Activated naive CD8-positive, alpha-beta T cell treated with anti-CD3 and anti-CD28 coated beads, Interleukin-2, amount 10 ng/mL, durations not matched to agents 7 days and 5 days (primary cell): ENCODE measurements at regions not wholly inside any gene's neighbourhood (a gene's known extent, or its start where the extent isn't known, plus 50 kb on each side); places are given as distances from the start of the nearest gene placed in this dataset.

ENCODE experiments used
- ATAC-seq: fragments of 150-1000 bp; cut with Tn5 transposase; one replicate; pipeline ENCODE4 v1.10.0; 2021; ENCODE audit warnings: low read depth, moderate library complexity
- POLR2A ChIA-PET: fragments of 350-600 bp; sonication (Branson Sonifier 250); formaldehyde crosslinking; loops from one replicate; lab custom pipeline; 2021; ENCODE audit warnings: antibody characterized with exemption; lab: Charles Lee
- DNase-seq: peaks from one replicate; pipeline ENCODE4 v3.0.0; 2021
- H3K27ac Mint-ChIP-seq: one replicate; pipeline ENCODE4 v1.8.0; 2022; ENCODE audit warnings: mild to moderate bottlenecking, mixed read lengths
- H3K27me3 Mint-ChIP-seq: one replicate; pipeline ENCODE4 v1.8.0; 2022; ENCODE audit warnings: mild to moderate bottlenecking, moderate library complexity, mixed read lengths
- H3K36me3 Mint-ChIP-seq: one replicate; pipeline ENCODE4 v1.8.0; 2021; ENCODE audit warnings: mild to moderate bottlenecking, mixed read lengths
- H3K4me1 Mint-ChIP-seq: one replicate; pipeline ENCODE4 v1.8.0; 2021; ENCODE audit warnings: mixed read lengths
- H3K4me3 Mint-ChIP-seq: one replicate; pipeline ENCODE4 v1.8.0; 2022; ENCODE audit warnings: mild to moderate bottlenecking, moderate library complexity, mixed read lengths
- H3K9me3 Mint-ChIP-seq: one replicate; pipeline ENCODE4 v1.8.0; 2021; ENCODE audit warnings: mixed read lengths

GRCh38 chr3:78129707-78130106 is 1089.8 kb downstream of the ROBO2 start:
- no peak overlapping the region for H3K4me3 Mint-ChIP-seq
- H3K27ac Mint-ChIP-seq: no peak overlapping the region
- ATAC-seq: no peak
- no peak for DNase-seq
- no peaks in the 10 kb centered on the region for H3K36me3 Mint-ChIP-seq
- H3K4me1 Mint-ChIP-seq: no peaks in the 10 kb centered on the region
- H3K9me3 Mint-ChIP-seq: peaks cover 5% of the 10 kb centered on the region
- POLR2A ChIA-PET: no interaction called here
- H3K27me3 Mint-ChIP-seq: peaks cover 2% of the 10 kb centered on the region

GRCh38 chr3:78130741-78131290 is 1090.9 kb downstream of the ROBO2 start:
- POLR2A ChIA-PET: no interaction called here
- ATAC-seq: no peak
- no peak for DNase-seq
- no peaks in the 10 kb centered on the region for H3K4me1 Mint-ChIP-seq
- H3K36me3 Mint-ChIP-seq: no peaks in the 10 kb centered on the region
- peaks cover 2% of the 10 kb centered on the region for H3K27me3 Mint-ChIP-seq
- H3K4me3 Mint-ChIP-seq: no peak overlapping the region
- peaks cover 4% of the 10 kb centered on the region for H3K9me3 Mint-ChIP-seq
- H3K27ac Mint-ChIP-seq: no peak overlapping the region

GRCh38 chr3:78134496-78134895 is 1094.6 kb downstream of the ROBO2 start:
- Mint-ChIP-seq H3K4me1 (no peaks in the 10 kb centered on the region), H3K4me3 (no peak overlapping the region), H3K27ac (no peak overlapping the region)

GRCh38 chr3:78139166-78139565 is 1099.3 kb downstream of the ROBO2 start:
- POLR2A ChIA-PET: no interaction called here
- ATAC-seq: no peak
- Mint-ChIP-seq H3K27ac (no peak overlapping the region), H3K36me3 (no peaks in the 10 kb centered on the region), H3K9me3 (no peaks in the 10 kb centered on the region), H3K4me3 (no peak overlapping the region), H3K27me3 (no peaks in the 10 kb centered on the region), H3K4me1 (no peaks in the 10 kb centered on the region)
- DNase-seq: no peak

More at GRCh38 chr3:78134496-78134895, 1094.6 kb downstream of the ROBO2 start:
- Mint-ChIP-seq H3K36me3 (no peaks in the 10 kb centered on the region), H3K9me3 (no peaks in the 10 kb centered on the region), H3K27me3 (no peaks in the 10 kb centered on the region)
- POLR2A ChIA-PET: no interaction called here
- ATAC-seq: no peak
- DNase-seq: no peak

GRCh38 chr3:78140274-78140673 is 1100.4 kb downstream of the ROBO2 start:
- Mint-ChIP-seq H3K27me3 (no peaks in the 10 kb centered on the region), H3K4me3 (no peak overlapping the region), H3K27ac (no peak overlapping the region), H3K36me3 (no peaks in the 10 kb centered on the region), H3K9me3 (peaks cover 2% of the 10 kb centered on the region), H3K4me1 (no peaks in the 10 kb centered on the region)
- no peak for DNase-seq
- ATAC-seq: no peak
- POLR2A ChIA-PET: no interaction called here

GRCh38 chr3:78140866-78141265 is 1101.0 kb downstream of the ROBO2 start:
- no peaks in the 10 kb centered on the region for H3K4me1 Mint-ChIP-seq
- POLR2A ChIA-PET: no interaction called here
- H3K9me3 Mint-ChIP-seq: peaks cover 2% of the 10 kb centered on the region
- H3K27ac Mint-ChIP-seq: no peak overlapping the region
- no peak for DNase-seq
- H3K36me3 Mint-ChIP-seq: no peaks in the 10 kb centered on the region
- H3K4me3 Mint-ChIP-seq: no peak overlapping the region
- H3K27me3 Mint-ChIP-seq: no peaks in the 10 kb centered on the region
- no peak for ATAC-seq

GRCh38 chr3:78141269-78141668 is 1101.4 kb downstream of the ROBO2 start:
- no peaks in the 10 kb centered on the region for H3K36me3 Mint-ChIP-seq
- no peak overlapping the region for H3K4me3 Mint-ChIP-seq
- H3K27ac Mint-ChIP-seq: no peak overlapping the region
- ATAC-seq (no peak), DNase-seq (no peak)
- H3K9me3 Mint-ChIP-seq: peaks cover 2% of the 10 kb centered on the region
- H3K27me3 Mint-ChIP-seq: no peaks in the 10 kb centered on the region
- POLR2A ChIA-PET: no interaction called here
- H3K4me1 Mint-ChIP-seq: no peaks in the 10 kb centered on the region

GRCh38 chr3:78143000-78143399 is 1103.1 kb downstream of the ROBO2 start:
- POLR2A ChIA-PET: no interaction called here
- no peaks in the 10 kb centered on the region for H3K4me1 Mint-ChIP-seq
- ATAC-seq: no peak

GRCh38 chr3:78148986-78149717 is 1109.3 kb downstream of the ROBO2 start:
- no peak overlapping the region for H3K4me3 Mint-ChIP-seq
- no peak for ATAC-seq

More at GRCh38 chr3:78143000-78143399, 1103.1 kb downstream of the ROBO2 start:
- Mint-ChIP-seq H3K27me3 (no peaks in the 10 kb centered on the region), H3K27ac (no peak overlapping the region), H3K36me3 (no peaks in the 10 kb centered on the region), H3K9me3 (peaks cover 2% of the 10 kb centered on the region), H3K4me3 (no peak overlapping the region)
- no peak for DNase-seq

GRCh38 chr3:78153973-78154372 is 1114.1 kb downstream of the ROBO2 start:
- H3K27ac Mint-ChIP-seq: no peak overlapping the region
- no peaks in the 10 kb centered on the region for H3K4me1 Mint-ChIP-seq
- POLR2A ChIA-PET: no interaction called here
- H3K4me3 Mint-ChIP-seq: no peak overlapping the region
- DNase-seq (no peak), ATAC-seq (no peak)
- peaks cover 4% of the 10 kb centered on the region for H3K9me3 Mint-ChIP-seq
- H3K36me3 Mint-ChIP-seq: no peaks in the 10 kb centered on the region
- no peaks in the 10 kb centered on the region for H3K27me3 Mint-ChIP-seq

More at GRCh38 chr3:78148986-78149717, 1109.3 kb downstream of the ROBO2 start:
- H3K9me3 Mint-ChIP-seq: peaks cover 6% of the 10 kb centered on the region
- DNase-seq: no peak
- H3K36me3 Mint-ChIP-seq: no peaks in the 10 kb centered on the region
- H3K27ac Mint-ChIP-seq: no peak overlapping the region
- no peaks in the 10 kb centered on the region for H3K4me1 Mint-ChIP-seq
- POLR2A ChIA-PET: no interaction called here
- no peaks in the 10 kb centered on the region for H3K27me3 Mint-ChIP-seq

- H3K4me1 Mint-ChIP-seq: no peaks in the 10 kb centered on the region
- no peak overlapping the region for H3K4me3 Mint-ChIP-seq
- H3K9me3 Mint-ChIP-seq: peaks cover 4% of the 10 kb centered on the region
- no peaks in the 10 kb centered on the region for H3K36me3 Mint-ChIP-seq
- DNase-seq (no peak), ATAC-seq (no peak)
- POLR2A ChIA-PET: no interaction called here
- H3K27me3 Mint-ChIP-seq: no peaks in the 10 kb centered on the region
- no peak overlapping the region for H3K27ac Mint-ChIP-seq
Measured at GRCh38 chr3:78154521-78155186, 1114.8 kb downstream of the ROBO2 start.

- Mint-ChIP-seq H3K4me1 (no peaks in the 10 kb centered on the region), H3K27ac (no peak overlapping the region), H3K4me3 (no peak overlapping the region), H3K36me3 (no peaks in the 10 kb centered on the region), H3K9me3 (no peaks in the 10 kb centered on the region), H3K27me3 (no peaks in the 10 kb centered on the region)
- DNase-seq (no peak), ATAC-seq (no peak)
- POLR2A ChIA-PET: no interaction called here
Measured at GRCh38 chr3:78161736-78162135, 1121.8 kb downstream of the ROBO2 start.

- Mint-ChIP-seq H3K4me1 (no peaks in the 10 kb centered on the region), H3K27ac (no peak overlapping the region), H3K27me3 (no peaks in the 10 kb centered on the region), H3K4me3 (no peak overlapping the region), H3K9me3 (no peaks in the 10 kb centered on the region), H3K36me3 (no peaks in the 10 kb centered on the region)
- ATAC-seq (no peak), DNase-seq (no peak)
- POLR2A ChIA-PET: no interaction called here
Measured at GRCh38 chr3:78163379-78163778, 1123.5 kb downstream of the ROBO2 start.

- H3K4me3 Mint-ChIP-seq: no peak overlapping the region
- no peaks in the 10 kb centered on the region for H3K4me1 Mint-ChIP-seq
- POLR2A ChIA-PET: no interaction called here
- no peaks in the 10 kb centered on the region for H3K27me3 Mint-ChIP-seq
- ATAC-seq (no peak), DNase-seq (no peak)
- H3K9me3 Mint-ChIP-seq: no peaks in the 10 kb centered on the region
- no peak overlapping the region for H3K27ac Mint-ChIP-seq
- no peaks in the 10 kb centered on the region for H3K36me3 Mint-ChIP-seq
Measured at GRCh38 chr3:78165876-78166275, 1126.0 kb downstream of the ROBO2 start.
